A549 (cell line): ENCODE measurements at regions not wholly inside any gene's neighbourhood (a gene's known extent, or its start where the extent isn't known, plus 50 kb on each side); places are given as distances from the start of the nearest gene placed in this dataset.

ENCODE experiments used
- ATAC-seq, 2 experiments: fragments of 200-7000 bp in 1 of 2; fragments of >200 bp in 1 of 2; cut with Nextera tagmentation in 1 of 2; cut with Tn5 transposase in 1 of 2; 3 replicates each; pipeline versions ENCODE4 v1.8.0 to v1.9.1; 2018 to 2020; ENCODE audit warnings: mild to moderate bottlenecking in 1 of 2, moderate library complexity in 1 of 2
- CTCF ChIA-PET: fragments of 300-600 bp; sonication (Branson Sonifier 250); formaldehyde crosslinking; extraction: SDS; loops from one replicate; lab custom pipeline; 2021; ENCODE audit warnings: antibody characterized with exemption, inconsistent platforms; lab: Yijun Ruan, JAX
- POLR2A ChIA-PET: fragments of 350-600 bp; formaldehyde crosslinking; extraction: SDS; loops from one replicate; lab custom pipeline; 2021; ENCODE audit warnings: antibody characterized with exemption, inconsistent platforms; lab: Yijun Ruan, JAX
- DNase-seq, 2 experiments: peaks; one replicate each; pipeline versions ENCODE4 v3.0.0 to v3.0.0-alpha.2; 2011 to 2016; ENCODE audit warnings: low read depth in 1 of 2, low spot score in 1 of 2
- FAIRE-seq: peaks from 2 replicates; lab custom pipeline; 2011; peaks lifted over from hg19 to GRCh38; lab: Jason Lieb, UNC
- H3K27ac ChIP-seq, 2 experiments: fragments of >200 bp; sonication (Bioruptor Twin); formaldehyde crosslinking; 3 replicates each; pipeline ENCODE4 v1.5.1; 2016 to 2017
- H3K4me1 ChIP-seq: fragments of >200 bp; sonication (Bioruptor Twin); formaldehyde crosslinking; 3 replicates; pipeline ENCODE4 v1.6.1; 2016
- H3K4me2 ChIP-seq: fragments of >200 bp; sonication (Bioruptor Twin); formaldehyde crosslinking; 3 replicates; pipeline ENCODE4 v1.6.1; 2016
- H3K4me3 ChIP-seq: fragments of >200 bp; sonication (Bioruptor Twin); formaldehyde crosslinking; 3 replicates; pipeline ENCODE4 v1.5.1; 2016
- H3K9me3 ChIP-seq: fragments of >200 bp; sonication (Bioruptor Twin); formaldehyde crosslinking; 3 replicates; pipeline ENCODE4 v1.6.1; 2016
- BHLHE40 ChIP-seq: IDR thresholded peaks from 2 replicates; pipeline ENCODE4 v1.6.1; 2012; ENCODE audit warnings: low read depth, low read length, inconsistent platforms
- CBX8 ChIP-seq: fragments of 200-600 bp; sonication (generic); IDR thresholded peaks from 2 replicates; pipeline ENCODE4 v1.6.1; 2016
- EHMT2 ChIP-seq: fragments of 200-600 bp; sonication (generic); IDR thresholded peaks from 2 replicates; pipeline ENCODE4 v1.6.1; 2016; ENCODE audit warnings: antibody characterized with exemption, low read depth, mild to moderate bottlenecking, moderate library complexity
- FOSB ChIP-seq: fragments of 250-450 bp; sonication (Bioruptor Pico); IDR thresholded peaks from 2 replicates; pipeline ENCODE4 v1.5.0; 2020; ENCODE audit warnings: mild to moderate bottlenecking, moderate library complexity
- HDAC2 ChIP-seq: fragments of 200-600 bp; sonication (generic); IDR thresholded peaks from 2 replicates; pipeline ENCODE4 v1.6.1; 2016
- HOXA7 ChIP-seq: fragments of 250-450 bp; sonication (Bioruptor Pico); IDR thresholded peaks from 2 replicates; pipeline ENCODE4 v1.5.0; 2020; ENCODE audit warnings: mild to moderate bottlenecking, moderate library complexity
- HOXB13 ChIP-seq: fragments of 250-450 bp; sonication (Bioruptor Pico); IDR thresholded peaks from 2 replicates; pipeline ENCODE4 v1.5.0; 2020; ENCODE audit warnings: low read depth, mild to moderate bottlenecking, moderate library complexity
- JUNB ChIP-seq: fragments of >200 bp; sonication (Bioruptor Twin); formaldehyde crosslinking; IDR thresholded peaks from 2 replicates; pipeline ENCODE4 v1.6.1; 2016
- KDM1A ChIP-seq: fragments of 200-600 bp; sonication (generic); IDR thresholded peaks from 2 replicates; pipeline ENCODE4 v1.6.1; 2016; ENCODE audit warnings: low read depth, mild to moderate bottlenecking
- MAFK ChIP-seq: fragments of 450-650 bp; IDR thresholded peaks from 2 replicates; pipeline ENCODE4 v1.6.1; 2014; ENCODE audit not compliant: partially characterized antibody
- MYC ChIP-seq: IDR thresholded peaks from 2 replicates; pipeline ENCODE4 v1.6.1; 2012; ENCODE audit warnings: mild to moderate bottlenecking, inconsistent platforms, low read length, improper control_type of control experiment, borderline replicate concordance
- PHF8 ChIP-seq: fragments of 200-600 bp; sonication (generic); IDR thresholded peaks from 2 replicates; pipeline ENCODE4 v1.6.1; 2016; ENCODE audit warnings: low read depth, mild to moderate bottlenecking, antibody characterized with exemption, moderate library complexity, borderline replicate concordance
- RAD21 ChIP-seq, 2 experiments: fragments of >200 bp in 1 of 2; sonication (Bioruptor Twin) in 1 of 2; formaldehyde crosslinking in 1 of 2; IDR thresholded peaks in 1 of 2; conservative IDR thresholded peaks in 1 of 2; 2 replicates in 1 of 2; 3 replicates in 1 of 2; pipeline ENCODE4 v1.6.1; 2012 to 2018; ENCODE audit warnings: inconsistent platforms in 1 of 2
- RNF2 ChIP-seq: fragments of 200-600 bp; sonication (generic); IDR thresholded peaks from 2 replicates; pipeline ENCODE4 v1.6.1; 2016; ENCODE audit warnings: low read depth, mild to moderate bottlenecking, antibody characterized with exemption, moderate library complexity, borderline replicate concordance
- SMC3 ChIP-seq: fragments of >200 bp; sonication (Bioruptor Twin); formaldehyde crosslinking; IDR thresholded peaks from 3 replicates; pipeline ENCODE4 v1.6.1; 2018; ENCODE audit warnings: inconsistent platforms
- TFCP2L1 ChIP-seq: fragments of 250-450 bp; sonication (Bioruptor Pico); IDR thresholded peaks from 2 replicates; pipeline ENCODE4 v1.5.0; 2021; ENCODE audit warnings: mild to moderate bottlenecking
- TP53 ChIP-seq: fragments of 250-450 bp; sonication (Bioruptor Pico); IDR thresholded peaks from 2 replicates; pipeline ENCODE4 v1.5.0; 2021; ENCODE audit warnings: mild to moderate bottlenecking, moderate library complexity
- ZC3H11A ChIP-seq: fragments of 450-650 bp; IDR thresholded peaks from 2 replicates; pipeline ENCODE4 v1.6.1; 2014; ENCODE audit warnings: antibody characterized with exemption, mild to moderate bottlenecking
- ZFP36 ChIP-seq: fragments of 450-650 bp; IDR thresholded peaks from 2 replicates; pipeline ENCODE4 v1.6.1; 2014; ENCODE audit warnings: borderline replicate concordance; ENCODE audit not compliant: partially characterized antibody
- ZNF302 ChIP-seq: fragments of 250-450 bp; sonication (Bioruptor Pico); IDR thresholded peaks from 2 replicates; pipeline ENCODE4 v1.9.0; 2021; ENCODE audit warnings: inconsistent platforms, mild to moderate bottlenecking, moderate library complexity
- WGBS: methylation state at CpG from one replicate; pipeline ENCODE4 v1.1.6; 2017; ENCODE audit errors: missing lambda C conversion rate; 5-methylcytosine and 5-hydroxymethylcytosine counted together
- TF ChIP-seq, protein P1 (sequence below): fragments of >200 bp; sonication (Bioruptor Twin); formaldehyde crosslinking; IDR thresholded peaks from 3 replicates; pipeline ENCODE4 v1.5.1; 2016
- TF ChIP-seq, protein P2 (sequence below): fragments of >200 bp; sonication (Bioruptor Twin); formaldehyde crosslinking; IDR thresholded peaks from 3 replicates; pipeline ENCODE4 v1.6.1; 2016
- TF ChIP-seq, protein P3 (sequence below): fragments of 150-350 bp; IDR thresholded peaks from 2 replicates; pipeline ENCODE4 v1.6.1; 2014; ENCODE audit warnings: low read depth, mild to moderate bottlenecking, low read length

DNA sequence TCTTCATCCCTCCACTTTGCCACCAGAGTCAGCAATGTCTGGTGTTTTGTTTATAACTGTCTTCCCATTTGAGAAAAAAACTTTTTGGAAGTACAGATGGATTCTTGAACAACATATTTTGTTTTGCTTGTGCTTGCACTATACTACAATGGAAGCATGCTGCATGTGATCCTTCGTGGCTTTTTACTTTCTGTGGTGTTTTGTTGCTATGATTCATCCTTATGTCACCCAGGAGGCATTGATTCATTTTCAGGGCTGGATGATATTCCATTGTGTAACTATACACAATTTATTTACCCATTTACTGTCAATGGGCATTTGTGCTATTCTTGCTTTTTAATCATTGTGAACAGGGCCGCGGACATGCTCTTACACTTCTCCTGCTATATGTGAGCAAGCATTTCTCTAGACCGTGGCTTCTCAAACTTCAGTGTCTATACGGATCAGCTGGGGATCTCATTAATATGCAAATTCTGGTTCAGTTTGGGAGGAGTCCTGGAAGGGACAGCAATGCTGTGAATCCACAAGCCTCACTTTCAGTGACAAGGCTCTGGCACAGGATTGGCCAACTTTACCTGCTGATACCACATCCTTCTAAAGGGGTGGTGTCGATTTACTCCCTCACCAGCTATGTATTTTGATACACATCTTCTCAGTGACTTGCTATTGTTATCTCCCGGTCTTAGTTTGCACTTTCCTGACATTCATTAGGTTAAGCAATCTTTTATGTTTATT is 65.9 kb downstream of the POLR2M start:
- FAIRE-seq: peak; percentile 7
- Histone ChIP-seq H3K4me1 (no peaks in the 10 kb centered on the region), H3K27ac (no peak overlapping the region), H3K9me3 (no peaks in the 10 kb centered on the region), H3K4me3 (no peak overlapping the region), H3K4me2 (no peak overlapping the region)
- ATAC-seq: no peak
- CTCF ChIA-PET: interaction anchor here (1.0 to 1.3 kb wide), 3 partner anchors 10 to 299 kb away, joined by 3 read pairs; no protein-coding TSS in a partner anchor
- 41% methylated on average over 7 of the region's 7 CpGs for WGBS
- TF ChIP-seq ZNF302 (CRISPR knock-in tag) (no peak), RNF2 (no peak), EHMT2 (no peak), TFCP2L1 (CRISPR knock-in tag) (no peak), ZC3H11A (no peak), FOSB (CRISPR knock-in tag) (no peak), TP53 (CRISPR knock-in tag) (no peak), CBX8 (no peak), MAFK (no peak), JUNB (no peak), MYC (no peak)
- TF ChIP-seq, protein P1, sequence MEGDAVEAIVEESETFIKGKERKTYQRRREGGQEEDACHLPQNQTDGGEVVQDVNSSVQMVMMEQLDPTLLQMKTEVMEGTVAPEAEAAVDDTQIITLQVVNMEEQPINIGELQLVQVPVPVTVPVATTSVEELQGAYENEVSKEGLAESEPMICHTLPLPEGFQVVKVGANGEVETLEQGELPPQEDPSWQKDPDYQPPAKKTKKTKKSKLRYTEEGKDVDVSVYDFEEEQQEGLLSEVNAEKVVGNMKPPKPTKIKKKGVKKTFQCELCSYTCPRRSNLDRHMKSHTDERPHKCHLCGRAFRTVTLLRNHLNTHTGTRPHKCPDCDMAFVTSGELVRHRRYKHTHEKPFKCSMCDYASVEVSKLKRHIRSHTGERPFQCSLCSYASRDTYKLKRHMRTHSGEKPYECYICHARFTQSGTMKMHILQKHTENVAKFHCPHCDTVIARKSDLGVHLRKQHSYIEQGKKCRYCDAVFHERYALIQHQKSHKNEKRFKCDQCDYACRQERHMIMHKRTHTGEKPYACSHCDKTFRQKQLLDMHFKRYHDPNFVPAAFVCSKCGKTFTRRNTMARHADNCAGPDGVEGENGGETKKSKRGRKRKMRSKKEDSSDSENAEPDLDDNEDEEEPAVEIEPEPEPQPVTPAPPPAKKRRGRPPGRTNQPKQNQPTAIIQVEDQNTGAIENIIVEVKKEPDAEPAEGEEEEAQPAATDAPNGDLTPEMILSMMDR: no peak
- TF ChIP-seq, protein P2, sequence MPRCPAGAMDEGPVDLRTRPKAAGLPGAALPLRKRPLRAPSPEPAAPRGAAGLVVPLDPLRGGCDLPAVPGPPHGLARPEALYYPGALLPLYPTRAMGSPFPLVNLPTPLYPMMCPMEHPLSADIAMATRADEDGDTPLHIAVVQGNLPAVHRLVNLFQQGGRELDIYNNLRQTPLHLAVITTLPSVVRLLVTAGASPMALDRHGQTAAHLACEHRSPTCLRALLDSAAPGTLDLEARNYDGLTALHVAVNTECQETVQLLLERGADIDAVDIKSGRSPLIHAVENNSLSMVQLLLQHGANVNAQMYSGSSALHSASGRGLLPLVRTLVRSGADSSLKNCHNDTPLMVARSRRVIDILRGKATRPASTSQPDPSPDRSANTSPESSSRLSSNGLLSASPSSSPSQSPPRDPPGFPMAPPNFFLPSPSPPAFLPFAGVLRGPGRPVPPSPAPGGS: no peak
- POLR2A ChIA-PET: no interaction called here
- DNase-seq: no peak

DNA sequence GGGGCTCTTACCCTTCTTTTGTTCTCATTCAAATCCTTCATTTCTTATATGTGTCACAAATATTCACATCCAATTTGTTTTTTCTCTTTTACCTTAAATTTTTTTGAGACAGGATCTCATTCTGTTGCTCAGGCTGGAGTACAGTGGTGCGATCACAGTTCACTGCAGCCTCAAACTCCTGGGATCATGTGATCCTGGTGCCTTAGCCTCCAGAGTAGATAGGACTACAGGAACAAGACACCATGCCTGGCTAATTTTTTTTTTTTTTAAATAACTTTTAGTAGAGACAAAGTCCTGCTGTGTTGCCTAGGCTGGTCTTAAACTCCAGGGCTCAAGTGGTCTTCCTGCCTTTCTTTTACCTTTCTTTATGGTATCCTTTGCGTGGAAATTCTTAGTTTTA is 66.5 kb downstream of the POLR2M start:
- Histone ChIP-seq H3K4me3 (no peak overlapping the region), H3K27ac (no peak overlapping the region), H3K4me2 (no peak overlapping the region), H3K9me3 (no peaks in the 10 kb centered on the region), H3K4me1 (no peaks in the 10 kb centered on the region)
- ChIA-PET POLR2A (no interaction called here), CTCF (interaction anchor here (1.0 to 1.1 kb wide), 2 partner anchors 11 to 213 kb away, joined by 3 read pairs; no protein-coding TSS in a partner anchor)
- WGBS: 77% methylated on average over 2 of the region's 2 CpGs
- no peak for ATAC-seq
- TF ChIP-seq CBX8: no peak
- no peak for TF ChIP-seq KDM1A
- TF ChIP-seq, protein P1: no peak
- TF ChIP-seq HOXA7 (CRISPR knock-in tag): no peak
- no peak for FAIRE-seq
- DNase-seq: no peak

DNA sequence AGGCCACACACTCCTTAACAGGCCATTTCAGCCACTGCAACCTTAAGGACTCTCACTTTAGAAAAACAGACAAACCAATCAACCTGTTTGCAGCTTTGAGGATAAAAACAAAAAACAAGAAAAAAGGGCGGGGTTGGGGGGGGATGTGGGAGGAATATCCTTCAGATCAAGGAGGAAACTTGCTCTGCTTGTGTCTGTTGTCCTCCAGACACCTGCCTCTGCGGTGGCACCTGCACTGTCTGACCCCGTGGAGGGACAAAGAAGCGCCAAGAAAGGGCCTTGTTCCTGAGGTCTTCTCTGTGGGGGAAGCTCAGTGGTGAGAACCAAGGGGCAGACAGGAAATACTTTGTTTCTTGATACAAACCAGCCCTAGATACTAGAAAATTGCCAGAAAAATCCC is 70.5 kb downstream of the POLR2M start:
- Histone ChIP-seq H3K4me2 (no peak overlapping the region), H3K4me3 (no peak overlapping the region), H3K4me1 (no peaks in the 10 kb centered on the region), H3K9me3 (no peaks in the 10 kb centered on the region), H3K27ac (no peak overlapping the region)
- WGBS: 59% methylated on average over 4 of the region's 4 CpGs
- no peak for DNase-seq
- FAIRE-seq: no peak
- no peak for ATAC-seq
- POLR2A ChIA-PET: no interaction called here
- no peak for TF ChIP-seq HDAC2
- TF ChIP-seq HOXB13: no peak
- no peak for TF ChIP-seq JUNB
- no peak for TF ChIP-seq RAD21 (conservative IDR thresholded peaks at IDR 0.05 in 1 of 2, IDR thresholded peaks at IDR 0.05 in 1 of 2)
- no peak for TF ChIP-seq ZFP36
- TF ChIP-seq BHLHE40: no peak
- TF ChIP-seq SMC3: no peak
- no peak for TF ChIP-seq PHF8
- TF ChIP-seq, protein P3, sequence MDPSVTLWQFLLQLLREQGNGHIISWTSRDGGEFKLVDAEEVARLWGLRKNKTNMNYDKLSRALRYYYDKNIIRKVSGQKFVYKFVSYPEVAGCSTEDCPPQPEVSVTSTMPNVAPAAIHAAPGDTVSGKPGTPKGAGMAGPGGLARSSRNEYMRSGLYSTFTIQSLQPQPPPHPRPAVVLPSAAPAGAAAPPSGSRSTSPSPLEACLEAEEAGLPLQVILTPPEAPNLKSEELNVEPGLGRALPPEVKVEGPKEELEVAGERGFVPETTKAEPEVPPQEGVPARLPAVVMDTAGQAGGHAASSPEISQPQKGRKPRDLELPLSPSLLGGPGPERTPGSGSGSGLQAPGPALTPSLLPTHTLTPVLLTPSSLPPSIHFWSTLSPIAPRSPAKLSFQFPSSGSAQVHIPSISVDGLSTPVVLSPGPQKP: no peak
- CTCF ChIA-PET: interaction anchor here (0.5 to 1.5 kb wide), 2 partner anchors 406 to 1915 kb away, joined by 3 read pairs; no protein-coding TSS in a partner anchor
